ENCODE measurements at regions not wholly inside any gene's neighbourhood (a gene's known extent, or its start where the extent isn't known, plus 50 kb on each side); places are given as distances from the start of the nearest gene placed in this dataset.
"Not testable (repeated sequence)": the region's sequence is repeated elsewhere in the genome, so short reads cannot be mapped to it uniquely, and the experiment has no call there.

- H3K36me3 ChIP-seq: no peaks in the 10 kb centered on the region
These were observed 205.5 kb upstream of the KCNH7 start for GRCh38 chr2:163044114-163044513.

DNA sequence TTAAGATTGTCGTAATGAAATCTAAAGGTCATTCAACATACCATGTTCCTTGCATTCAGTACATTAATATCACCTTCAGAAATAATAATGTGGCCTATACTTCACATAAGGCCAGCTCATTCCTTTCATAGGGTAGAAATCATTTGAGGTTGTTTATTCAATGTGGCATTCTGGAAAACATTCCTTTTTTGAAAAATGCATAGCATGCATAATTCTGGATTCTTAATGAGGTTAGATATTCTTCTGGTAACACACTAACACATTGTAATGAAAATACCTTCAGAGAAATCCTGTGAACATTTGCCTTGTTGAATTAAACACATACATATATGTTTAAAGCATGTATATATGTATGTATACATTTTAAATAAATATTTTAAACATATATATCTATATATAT lies 204.6 kb upstream of the KCNH7 start:
- Histone ChIP-seq H3K4me1 (no peaks in the 10 kb centered on the region), H3K36me3 (no peaks in the 10 kb centered on the region), H3K9me3 (no peaks in the 10 kb centered on the region), H3K27ac (no peak overlapping the region), H3K4me3 (no peak overlapping the region), H3K27me3 (no peaks in the 10 kb centered on the region)
- TF ChIP-seq, protein P1, sequence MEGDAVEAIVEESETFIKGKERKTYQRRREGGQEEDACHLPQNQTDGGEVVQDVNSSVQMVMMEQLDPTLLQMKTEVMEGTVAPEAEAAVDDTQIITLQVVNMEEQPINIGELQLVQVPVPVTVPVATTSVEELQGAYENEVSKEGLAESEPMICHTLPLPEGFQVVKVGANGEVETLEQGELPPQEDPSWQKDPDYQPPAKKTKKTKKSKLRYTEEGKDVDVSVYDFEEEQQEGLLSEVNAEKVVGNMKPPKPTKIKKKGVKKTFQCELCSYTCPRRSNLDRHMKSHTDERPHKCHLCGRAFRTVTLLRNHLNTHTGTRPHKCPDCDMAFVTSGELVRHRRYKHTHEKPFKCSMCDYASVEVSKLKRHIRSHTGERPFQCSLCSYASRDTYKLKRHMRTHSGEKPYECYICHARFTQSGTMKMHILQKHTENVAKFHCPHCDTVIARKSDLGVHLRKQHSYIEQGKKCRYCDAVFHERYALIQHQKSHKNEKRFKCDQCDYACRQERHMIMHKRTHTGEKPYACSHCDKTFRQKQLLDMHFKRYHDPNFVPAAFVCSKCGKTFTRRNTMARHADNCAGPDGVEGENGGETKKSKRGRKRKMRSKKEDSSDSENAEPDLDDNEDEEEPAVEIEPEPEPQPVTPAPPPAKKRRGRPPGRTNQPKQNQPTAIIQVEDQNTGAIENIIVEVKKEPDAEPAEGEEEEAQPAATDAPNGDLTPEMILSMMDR (IDR thresholded peaks at IDR 0.05): no peak
- DNase-seq (ENCODE audit: low spot score): no peak

More at GRCh38 chr2:163044114-163044513, 205.5 kb upstream of the KCNH7 start:
- Histone ChIP-seq H3K27me3 (no peaks in the 10 kb centered on the region), H3K4me3 (no peak overlapping the region), H3K27ac (no peak overlapping the region), H3K9me3 (peaks cover 0 to 6% of the 10 kb centered on the region in 2 donors), H3K4me1 (no peaks in the 10 kb centered on the region)
- TF ChIP-seq, protein P1 (IDR thresholded peaks at IDR 0.05): no peak
- no peak for DNase-seq (ENCODE audit: low spot score)

GRCh38 chr2:163039266-163039665 lies 200.7 kb upstream of the KCNH7 start:
- Histone ChIP-seq H3K4me1 (no peaks in the 10 kb centered on the region), H3K4me3 (no peak overlapping the region), H3K9me3 (no peaks in the 10 kb centered on the region), H3K36me3 (no peaks in the 10 kb centered on the region), H3K27me3 (no peaks in the 10 kb centered on the region), H3K27ac (no peak overlapping the region)
- TF ChIP-seq, protein P1 (IDR thresholded peaks at IDR 0.05): no peak
- no peak for DNase-seq (ENCODE audit: low spot score)

DNA sequence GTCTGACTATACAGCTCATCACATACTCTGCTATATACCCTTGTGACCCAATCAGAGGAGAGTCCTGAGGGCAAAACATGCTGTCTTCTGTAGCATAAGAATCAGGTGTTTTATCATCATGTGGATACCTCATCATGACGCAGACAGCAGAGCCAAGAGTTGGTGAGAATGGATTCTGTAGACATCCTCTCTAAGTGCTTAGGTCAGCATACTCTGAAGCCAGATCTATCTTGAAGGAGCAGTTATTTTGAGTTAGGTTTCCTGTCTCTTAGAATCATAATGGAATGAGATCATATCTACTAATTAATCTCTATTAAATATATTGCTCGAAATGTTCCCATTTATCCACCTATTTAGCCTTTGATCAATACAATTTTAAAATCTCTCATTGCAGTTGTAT lies 190.2 kb upstream of the KCNH7 start:
- DNase-seq (ENCODE audit: low spot score): no peak
- H3K4me3 ChIP-seq: no peak overlapping the region
- TF ChIP-seq, protein P1 (IDR thresholded peaks at IDR 0.05): no peak
- no peaks in the 10 kb centered on the region for H3K9me3 ChIP-seq
- H3K27ac ChIP-seq: no peak overlapping the region
- H3K36me3 ChIP-seq: no peaks in the 10 kb centered on the region
- H3K27me3 ChIP-seq: no peaks in the 10 kb centered on the region
- no peaks in the 10 kb centered on the region for H3K4me1 ChIP-seq

DNA sequence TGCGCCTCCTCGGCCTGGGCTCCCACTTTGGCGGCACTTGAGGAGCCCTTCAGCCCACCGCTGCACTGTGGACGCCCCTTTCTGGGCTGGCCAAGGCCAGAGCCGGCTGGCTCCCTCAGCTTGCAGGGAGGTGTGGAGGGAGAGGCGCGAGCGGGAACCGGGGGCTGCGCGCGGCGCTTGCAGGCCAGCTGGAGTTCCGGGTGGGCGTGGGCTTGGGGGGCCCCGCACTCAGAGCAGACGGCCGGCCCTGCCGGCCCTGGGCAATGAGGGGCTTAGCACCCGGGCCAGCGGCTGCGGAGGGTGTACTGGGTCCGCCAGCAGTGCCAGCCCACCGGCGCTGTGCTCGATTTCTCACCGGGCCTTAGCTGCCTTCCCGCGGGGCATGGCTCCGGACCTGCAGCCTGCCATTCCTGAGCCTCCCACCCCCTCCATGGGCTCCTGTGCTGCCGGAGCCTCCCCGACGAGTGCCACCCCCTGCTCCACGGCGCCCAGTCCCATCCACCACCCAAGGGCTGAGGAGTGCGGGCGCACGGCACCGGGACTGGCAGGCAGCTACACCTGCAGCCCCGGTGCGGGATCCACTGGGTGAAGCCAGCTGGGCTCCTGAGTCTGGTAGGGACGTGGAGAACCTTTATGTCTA lies 187.7 kb upstream of the KCNH7 start:
- not testable (repeated sequence) for H3K36me3 ChIP-seq; H3K27ac ChIP-seq; H3K4me1 ChIP-seq; H3K4me3 ChIP-seq; H3K9me3 ChIP-seq; DNase-seq (ENCODE audit: low spot score); H3K27me3 ChIP-seq

DNA sequence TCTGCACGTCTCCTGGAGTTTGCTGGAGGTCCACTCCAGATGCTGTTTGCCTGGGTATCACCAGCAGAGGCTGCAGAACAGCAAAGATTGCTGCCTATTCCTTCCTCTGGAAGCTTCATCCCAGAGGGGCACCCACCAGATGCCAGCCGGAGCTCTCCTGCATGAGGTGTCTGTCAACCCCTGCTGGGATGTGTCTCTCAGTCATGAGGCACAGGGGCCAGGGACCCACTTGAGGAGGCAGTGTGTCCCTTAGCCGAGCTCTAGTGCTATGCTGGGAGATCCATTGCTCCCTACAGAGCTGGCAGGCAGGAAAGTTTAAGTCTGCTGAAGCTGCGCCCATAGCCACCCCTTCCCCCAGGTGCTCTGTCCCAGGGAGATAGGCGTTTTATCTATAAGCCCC lies 178.3 kb upstream of the KCNH7 start:
- not testable (repeated sequence) for H3K36me3 ChIP-seq; H3K27ac ChIP-seq; H3K4me3 ChIP-seq; H3K27me3 ChIP-seq; H3K9me3 ChIP-seq; DNase-seq (ENCODE audit: low spot score); H3K4me1 ChIP-seq

DNA sequence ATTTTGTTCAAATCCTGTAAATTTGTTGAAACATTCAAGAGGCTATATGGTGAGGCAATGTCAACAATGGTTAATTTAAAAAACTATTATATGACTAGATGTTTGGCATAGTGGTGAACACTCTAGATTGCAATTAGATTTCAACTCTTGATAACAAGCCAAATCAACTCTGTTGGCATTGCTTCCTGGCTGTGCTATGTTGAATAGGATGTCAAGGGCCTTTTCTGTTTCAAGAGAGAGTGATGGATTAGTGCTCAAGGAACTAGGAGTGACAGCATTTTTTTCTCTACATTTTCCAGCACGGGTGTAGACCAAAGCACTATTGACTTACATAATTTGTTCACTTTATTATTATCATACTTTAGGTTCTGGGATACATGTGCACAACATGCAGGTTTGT lies 172.4 kb upstream of the KCNH7 start:
- H3K4me1 ChIP-seq: no peaks in the 10 kb centered on the region
- TF ChIP-seq, protein P1 (IDR thresholded peaks at IDR 0.05): no peak
- DNase-seq (ENCODE audit: low spot score): no peak
- H3K36me3 ChIP-seq: no peaks in the 10 kb centered on the region
- no peak overlapping the region for H3K4me3 ChIP-seq
- no peaks in the 10 kb centered on the region for H3K27me3 ChIP-seq
- H3K27ac ChIP-seq: no peak overlapping the region
- H3K9me3 ChIP-seq: peaks cover 0 to 13% of the 10 kb centered on the region in 2 donors

All from right atrium auricular region (tissue), 2 donors.